NOMO-1 treated with DMSO at 0.1 percent for 48 hours (cell line): ENCODE measurements at regions not wholly inside any gene's neighbourhood (a gene's known extent, or its start where the extent isn't known, plus 50 kb on each side); places are given as distances from the start of the nearest gene placed in this dataset.

ENCODE experiments used
- DNase-seq: peaks from one replicate; lab custom pipeline; 2025; ENCODE audit not compliant: unreplicated experiment; lab: John Stamatoyannopoulos, UW

- no peak for DNase-seq
These were observed 631.6 kb downstream of the HDGFL1 start for GRCh38 chr6:23200946-23201345.

GRCh38 chr6:23202207-23202606 lies 632.8 kb downstream of the HDGFL1 start:
- no peak for DNase-seq

GRCh38 chr6:23212398-23212797 lies 643.0 kb downstream of the HDGFL1 start:
- DNase-seq: no peak

- no peak for DNase-seq
These were observed 643.8 kb downstream of the HDGFL1 start for GRCh38 chr6:23213193-23213592.

- no peak for DNase-seq
These were observed 644.3 kb downstream of the HDGFL1 start for GRCh38 chr6:23213651-23214050.

- DNase-seq: no peak
These were observed 649.4 kb downstream of the HDGFL1 start for GRCh38 chr6:23218751-23219150.

- no peak for DNase-seq
These were observed 653.4 kb downstream of the HDGFL1 start for GRCh38 chr6:23222724-23223123.

- no peak for DNase-seq
These were observed 655.2 kb downstream of the HDGFL1 start for GRCh38 chr6:23224540-23224939.

GRCh38 chr6:23228439-23229024 lies 659.2 kb downstream of the HDGFL1 start:
- DNase-seq: no peak

- DNase-seq: no peak
These were observed 674.5 kb downstream of the HDGFL1 start for GRCh38 chr6:23243854-23244253.

GRCh38 chr6:23244300-23244699 lies 674.9 kb downstream of the HDGFL1 start:
- no peak for DNase-seq

- no peak for DNase-seq
These were observed 676.2 kb downstream of the HDGFL1 start for GRCh38 chr6:23245572-23245971.

GRCh38 chr6:23246896-23247295 lies 677.5 kb downstream of the HDGFL1 start:
- DNase-seq: no peak

- DNase-seq: no peak
These were observed 681.2 kb downstream of the HDGFL1 start for GRCh38 chr6:23250556-23250955.

GRCh38 chr6:23262864-23263263 lies 693.5 kb downstream of the HDGFL1 start:
- no peak for DNase-seq

GRCh38 chr6:23265270-23265669 lies 695.9 kb downstream of the HDGFL1 start:
- DNase-seq: no peak

GRCh38 chr6:23266536-23266935 lies 697.2 kb downstream of the HDGFL1 start:
- DNase-seq: no peak

GRCh38 chr6:23267651-23268050 lies 698.3 kb downstream of the HDGFL1 start:
- DNase-seq: no peak

GRCh38 chr6:23268348-23268747 lies 699.0 kb downstream of the HDGFL1 start:
- no peak for DNase-seq

- no peak for DNase-seq
These were observed 700.1 kb downstream of the HDGFL1 start for GRCh38 chr6:23269436-23269835.

GRCh38 chr6:23272536-23272935 lies 703.2 kb downstream of the HDGFL1 start:
- no peak for DNase-seq

- DNase-seq: no peak
These were observed 708.3 kb downstream of the HDGFL1 start for GRCh38 chr6:23277521-23278179.

- DNase-seq: no peak
These were observed 708.8 kb downstream of the HDGFL1 start for GRCh38 chr6:23278180-23278532.
